ENCODE measurements at regions not wholly inside any gene's neighbourhood (a gene's known extent, or its start where the extent isn't known, plus 50 kb on each side); places are given as distances from the start of the nearest gene placed in this dataset.
A peak's percentile ranks its signal among the peaks of the same experiment; 100 is the strongest.

DNA sequence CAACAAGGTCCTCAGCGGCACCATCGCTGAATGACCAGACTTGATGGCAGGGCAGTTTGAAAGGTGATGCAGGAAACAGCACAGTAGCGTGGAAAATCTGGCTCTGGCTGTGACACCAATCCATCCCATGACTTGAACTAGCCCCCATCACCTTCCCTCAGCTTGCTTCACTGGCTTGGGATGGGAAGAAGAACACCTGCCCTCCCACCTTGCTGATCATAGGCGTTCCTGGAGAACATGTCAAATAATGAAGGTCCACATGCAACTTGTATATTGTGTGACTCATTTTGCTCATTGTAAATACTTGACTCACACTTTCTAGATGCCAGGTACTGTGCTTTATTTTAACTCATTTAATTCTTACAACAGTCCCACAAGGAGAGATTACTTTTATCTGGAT lies 292.4 kb upstream of the SPRED2 start:
- Histone ChIP-seq H3K9me3 (ENCODE audit: severe bottlenecking) (no peaks in the 10 kb centered on the region), H3K4me3 (ENCODE audit: severe bottlenecking) (no peak overlapping the region), H3K36me3 (ENCODE audit: low read depth) (no peaks in the 10 kb centered on the region), H3K27ac (ENCODE audit: poor library complexity, severe bottlenecking) (no peak overlapping the region), H3K4me1 (ENCODE audit: insufficient read depth, poor library complexity, severe bottlenecking) (peaks cover 10% of the 10 kb centered on the region), H3K27me3 (ENCODE audit: insufficient read depth, poor library complexity, severe bottlenecking) (no peaks in the 10 kb centered on the region)
- TF ChIP-seq, protein P1, sequence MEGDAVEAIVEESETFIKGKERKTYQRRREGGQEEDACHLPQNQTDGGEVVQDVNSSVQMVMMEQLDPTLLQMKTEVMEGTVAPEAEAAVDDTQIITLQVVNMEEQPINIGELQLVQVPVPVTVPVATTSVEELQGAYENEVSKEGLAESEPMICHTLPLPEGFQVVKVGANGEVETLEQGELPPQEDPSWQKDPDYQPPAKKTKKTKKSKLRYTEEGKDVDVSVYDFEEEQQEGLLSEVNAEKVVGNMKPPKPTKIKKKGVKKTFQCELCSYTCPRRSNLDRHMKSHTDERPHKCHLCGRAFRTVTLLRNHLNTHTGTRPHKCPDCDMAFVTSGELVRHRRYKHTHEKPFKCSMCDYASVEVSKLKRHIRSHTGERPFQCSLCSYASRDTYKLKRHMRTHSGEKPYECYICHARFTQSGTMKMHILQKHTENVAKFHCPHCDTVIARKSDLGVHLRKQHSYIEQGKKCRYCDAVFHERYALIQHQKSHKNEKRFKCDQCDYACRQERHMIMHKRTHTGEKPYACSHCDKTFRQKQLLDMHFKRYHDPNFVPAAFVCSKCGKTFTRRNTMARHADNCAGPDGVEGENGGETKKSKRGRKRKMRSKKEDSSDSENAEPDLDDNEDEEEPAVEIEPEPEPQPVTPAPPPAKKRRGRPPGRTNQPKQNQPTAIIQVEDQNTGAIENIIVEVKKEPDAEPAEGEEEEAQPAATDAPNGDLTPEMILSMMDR (IDR thresholded peaks at IDR 0.05; ENCODE audit: poor library complexity, severe bottlenecking), result no peak
- peak; percentile 61 for ATAC-seq (ENCODE audit: low read depth)
- DNase-seq (ENCODE audit: low spot score), result no peak

DNA sequence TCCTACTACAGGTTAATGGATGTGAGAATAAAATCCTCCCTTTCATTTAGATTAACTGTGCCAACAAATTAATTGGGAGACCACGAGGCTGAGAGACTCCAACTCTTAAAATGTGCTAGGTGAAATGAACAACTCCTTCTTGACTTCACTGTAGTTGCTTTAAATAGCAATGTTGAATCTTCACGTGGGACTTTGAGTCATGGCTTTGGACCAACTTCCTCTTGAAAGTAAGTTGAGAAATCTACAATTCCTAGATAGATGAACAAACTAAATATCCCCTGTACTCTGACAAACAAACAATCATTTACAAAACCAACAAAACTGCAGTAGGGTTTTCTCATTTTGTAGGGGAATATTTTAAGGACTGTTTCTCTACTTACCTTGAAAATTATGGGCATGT lies 291.9 kb upstream of the SPRED2 start:
- H3K4me1 ChIP-seq (ENCODE audit: insufficient read depth, poor library complexity, severe bottlenecking), result peaks cover 9% of the 10 kb centered on the region
- H3K27me3 ChIP-seq (ENCODE audit: insufficient read depth, poor library complexity, severe bottlenecking), result no peaks in the 10 kb centered on the region
- H3K9me3 ChIP-seq (ENCODE audit: severe bottlenecking), result no peaks in the 10 kb centered on the region
- TF ChIP-seq, protein P1 (IDR thresholded peaks at IDR 0.05; ENCODE audit: poor library complexity, severe bottlenecking), result no peak
- H3K4me3 ChIP-seq (ENCODE audit: severe bottlenecking), result no peak overlapping the region
- DNase-seq (ENCODE audit: low spot score) (no peak), ATAC-seq (ENCODE audit: low read depth) (no peak)
- no peaks in the 10 kb centered on the region for H3K36me3 ChIP-seq (ENCODE audit: low read depth)
- H3K27ac ChIP-seq (ENCODE audit: poor library complexity, severe bottlenecking), result no peak overlapping the region

DNA sequence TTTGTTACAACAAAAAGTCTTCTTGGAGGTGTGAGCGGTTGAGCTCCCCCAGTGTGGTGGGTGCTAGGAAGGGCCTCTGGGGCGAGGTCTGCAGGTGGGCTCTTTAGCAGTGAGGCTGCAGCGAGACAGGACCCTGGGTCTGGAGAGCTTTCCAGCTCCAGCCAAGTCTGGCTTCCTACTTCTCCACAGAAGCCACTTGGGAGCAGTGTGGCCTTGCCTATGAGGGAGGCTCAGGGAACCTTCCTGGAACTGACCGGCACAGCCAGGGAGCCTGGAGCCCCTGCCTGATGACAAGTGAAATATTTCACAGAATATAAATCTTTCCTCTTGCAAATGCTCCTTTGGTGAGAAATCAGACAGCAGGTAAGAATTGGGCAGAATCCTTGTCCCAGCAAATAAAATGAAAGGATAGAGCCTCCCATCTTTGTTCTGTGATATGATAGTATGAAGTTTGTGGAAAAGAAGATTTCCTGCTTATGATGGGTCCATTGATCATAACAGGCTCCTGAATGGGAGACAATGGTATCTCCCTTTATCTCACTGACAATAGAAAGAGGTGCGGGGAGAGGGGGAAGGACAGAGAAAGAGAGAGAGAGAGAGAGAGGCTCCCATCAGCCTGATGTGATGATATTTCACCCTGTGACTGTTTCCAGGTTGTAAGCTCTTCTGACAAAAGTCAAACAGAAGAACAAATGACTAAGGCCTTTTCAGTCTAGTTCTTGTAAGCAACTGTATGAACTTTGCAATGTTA lies 289.8 kb upstream of the SPRED2 start:
- Histone ChIP-seq H3K9me3 (ENCODE audit: severe bottlenecking) (no peaks in the 10 kb centered on the region), H3K4me1 (ENCODE audit: insufficient read depth, poor library complexity, severe bottlenecking) (no peaks in the 10 kb centered on the region), H3K4me3 (ENCODE audit: severe bottlenecking) (no peak overlapping the region), H3K36me3 (ENCODE audit: low read depth) (no peaks in the 10 kb centered on the region), H3K27ac (ENCODE audit: poor library complexity, severe bottlenecking) (no peak overlapping the region), H3K27me3 (ENCODE audit: insufficient read depth, poor library complexity, severe bottlenecking) (no peaks in the 10 kb centered on the region)
- ATAC-seq (ENCODE audit: low read depth), result peak; percentile 90
- TF ChIP-seq, protein P1 (IDR thresholded peaks at IDR 0.05; ENCODE audit: poor library complexity, severe bottlenecking), result peak; percentile 46
- no peak for DNase-seq (ENCODE audit: low spot score)

DNA sequence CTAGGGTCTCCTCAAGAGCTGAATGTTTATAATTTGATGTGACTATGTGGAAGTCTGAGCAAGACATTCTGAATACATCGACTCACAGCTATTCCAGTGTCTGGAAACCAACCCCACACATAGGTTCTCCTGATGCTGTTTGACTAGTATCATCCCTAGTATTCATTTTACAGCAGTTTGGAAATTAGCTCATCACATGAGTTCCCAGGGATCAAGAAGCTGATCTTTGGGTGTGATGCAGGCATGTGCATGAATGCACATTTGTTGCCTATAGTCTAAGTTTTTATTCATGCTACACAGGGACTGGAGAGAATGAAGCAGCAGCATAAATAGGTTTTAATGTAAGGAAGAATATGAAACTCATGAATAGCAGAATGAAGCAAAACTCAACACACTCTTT lies 284.3 kb upstream of the SPRED2 start:
- TF ChIP-seq, protein P1 (IDR thresholded peaks at IDR 0.05; ENCODE audit: poor library complexity, severe bottlenecking), result no peak
- DNase-seq (ENCODE audit: low spot score) (no peak), ATAC-seq (ENCODE audit: low read depth) (no peak)
- peaks cover 2% of the 10 kb centered on the region for H3K27me3 ChIP-seq (ENCODE audit: insufficient read depth, poor library complexity, severe bottlenecking)
- H3K36me3 ChIP-seq (ENCODE audit: low read depth), result no peaks in the 10 kb centered on the region
- no peaks in the 10 kb centered on the region for H3K4me1 ChIP-seq (ENCODE audit: insufficient read depth, poor library complexity, severe bottlenecking)
- H3K27ac ChIP-seq (ENCODE audit: poor library complexity, severe bottlenecking), result no peak overlapping the region
- no peaks in the 10 kb centered on the region for H3K9me3 ChIP-seq (ENCODE audit: severe bottlenecking)
- no peak overlapping the region for H3K4me3 ChIP-seq (ENCODE audit: severe bottlenecking)

DNA sequence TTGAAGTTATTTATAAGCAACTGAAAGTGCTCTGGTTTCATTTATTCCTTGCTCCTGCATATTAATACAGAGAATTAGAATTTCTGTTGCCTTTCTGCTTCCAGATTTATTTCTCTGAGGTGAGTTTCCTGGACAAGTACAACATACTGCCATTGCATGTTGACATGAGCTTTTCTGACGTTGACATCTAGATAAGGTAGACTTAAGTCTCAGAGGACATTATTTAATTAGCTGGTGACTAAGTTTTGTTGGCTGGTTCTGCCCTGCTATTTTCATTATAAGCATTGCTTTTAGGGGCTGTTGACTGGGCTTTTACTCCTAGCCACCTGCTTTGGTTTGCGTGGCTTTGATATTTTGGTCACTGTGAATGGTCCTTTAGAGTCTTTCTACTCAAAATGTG lies 282.9 kb upstream of the SPRED2 start:
- Histone ChIP-seq H3K4me3 (ENCODE audit: severe bottlenecking) (no peak overlapping the region), H3K36me3 (ENCODE audit: low read depth) (no peaks in the 10 kb centered on the region), H3K27ac (ENCODE audit: poor library complexity, severe bottlenecking) (no peak overlapping the region), H3K27me3 (ENCODE audit: insufficient read depth, poor library complexity, severe bottlenecking) (peaks cover 2% of the 10 kb centered on the region), H3K9me3 (ENCODE audit: severe bottlenecking) (no peaks in the 10 kb centered on the region), H3K4me1 (ENCODE audit: insufficient read depth, poor library complexity, severe bottlenecking) (no peaks in the 10 kb centered on the region)
- DNase-seq (ENCODE audit: low spot score) (no peak), ATAC-seq (ENCODE audit: low read depth) (no peak)
- TF ChIP-seq, protein P1 (IDR thresholded peaks at IDR 0.05; ENCODE audit: poor library complexity, severe bottlenecking), result no peak

All from RWPE2 (cell line).